Transverse colon (tissue), 4 donors: ENCODE measurements at regions not wholly inside any gene's neighbourhood (a gene's known extent, or its start where the extent isn't known, plus 50 kb on each side); places are given as distances from the start of the nearest gene placed in this dataset.

Experiments
- DNase-seq: peaks from one replicate; pipeline ENCODE4 v3.0.0-alpha.2; 2019
- H3K27ac ChIP-seq, 4 donors: fragments of 200-600 bp; sonication (generic); 2 replicates each; pipeline ENCODE4 v1.5.1; 2016 to 2018; ENCODE audit warnings: inconsistent platforms in 4 of 4
- H3K27me3 ChIP-seq: fragments of 200-600 bp; sonication (generic); 2 replicates; pipeline ENCODE4 v1.5.1; 2017; ENCODE audit warnings: inconsistent platforms
- H3K36me3 ChIP-seq, 4 donors: fragments of 200-600 bp; sonication (generic); 2 replicates each; pipeline ENCODE4 v1.5.1; 2017 to 2019; ENCODE audit warnings: inconsistent platforms in 4 of 4
- H3K4me1 ChIP-seq, 4 donors: fragments of 200-600 bp; sonication (generic); 2 replicates each; pipeline ENCODE4 v1.5.1; 2017 to 2020; ENCODE audit warnings: inconsistent platforms in 4 of 4
- H3K4me3 ChIP-seq, 4 donors: fragments of 200-600 bp; sonication (generic); 1 replicate in 1 of 4; 2 replicates in 3 of 4; pipeline versions ENCODE4 v1.5.1 to v1.6.1; 2017 to 2019; ENCODE audit warnings: inconsistent platforms in 4 of 4
- H3K9me3 ChIP-seq, 2 donors: fragments of 200-600 bp; sonication (generic); 2 replicates each; pipeline ENCODE4 v1.5.1; 2017 to 2019; ENCODE audit warnings: inconsistent platforms in 2 of 2
- CTCF ChIP-seq, 5 experiments: fragments of 200-600 bp in 3 of 5; fragments of 450-650 bp in 2 of 5; sonication (generic) in 3 of 5; IDR thresholded peaks; 1 replicate in 2 of 5; 2 replicates in 3 of 5; pipeline ENCODE4 v1.5.1; 2016 to 2017; ENCODE audit warnings: antibody characterized with exemption in 5 of 5, inconsistent platforms in 3 of 5, mild to moderate bottlenecking in 2 of 5, moderate library complexity in 1 of 5
- EP300 ChIP-seq: sonication (generic); formaldehyde crosslinking; IDR thresholded peaks from one replicate; pipeline ENCODE4 v1.6.1; 2017; ENCODE audit warnings: antibody characterized with exemption, low read depth
- POLR2A ChIP-seq: fragments of 450-650 bp; IDR thresholded peaks from one replicate; pipeline ENCODE4 v1.6.1; 2016; ENCODE audit warnings: antibody characterized with exemption, mild to moderate bottlenecking, moderate library complexity
- POLR2AphosphoS5 ChIP-seq, 3 donors: sonication (generic); formaldehyde crosslinking; IDR thresholded peaks; one replicate each; pipeline ENCODE4 v1.6.1; 2016; ENCODE audit warnings: antibody characterized with exemption in 3 of 3
- WGBS, 2 donors: methylation state at CpG; one replicate each; pipeline ENCODE4 v1.1.5; 2018; ENCODE audit warnings: low coverage in 1 of 2; 5-methylcytosine and 5-hydroxymethylcytosine counted together
- in situ Hi-C, 4 donors: fragments of 200-750 bp; cut with MboI; loops; one replicate each; pipeline versions ENCODE4 v1.15.0 to v1.15.1; 2017; ENCODE audit warnings: low sequenced_read_pairs in 3 of 4, low pct_ligation_motif_present in 1 of 4, low pct_unique_long_range_greater_than_20kb in 1 of 4
- intact Hi-C: fragments of 100-400 bp; cut with DNase I; formaldehyde crosslinking; loops from one replicate; pipeline ENCODE4 v1.15.1; 2023; ENCODE audit warnings: low total_unique reads

GRCh38 chr3:99108508-99108907 is 207.0 kb upstream of the DCBLD2 start:
- 40 to 41% methylated on average over 2 of the region's 2 CpGs for WGBS, 2 donors
- no peak overlapping the region for H3K27ac ChIP-seq

GRCh38 chr3:99094606-99095005 is 193.1 kb upstream of the DCBLD2 start:
- WGBS, 2 donors = 71 to 78% methylated on average over 2 of the region's 2 CpGs
- no peak for TF ChIP-seq POLR2AphosphoS5 (IDR thresholded peaks at IDR 0.05)
- TF ChIP-seq CTCF (IDR thresholded peaks at IDR 0.05) = no peak
- TF ChIP-seq POLR2A = no peak
- TF ChIP-seq EP300 = no peak
- no peak overlapping the region for H3K27ac ChIP-seq
- H3K9me3 ChIP-seq = no peaks in the 10 kb centered on the region
- H3K4me1 ChIP-seq = no peaks in the 10 kb centered on the region
- H3K27me3 ChIP-seq = no peaks in the 10 kb centered on the region
- H3K4me3 ChIP-seq = no peak overlapping the region
- in situ Hi-C loops = no loop called here
- intact Hi-C loops = loop anchor here (2.0 kb wide), 1 partner anchor 24 kb away; no protein-coding TSS in a partner anchor
- DNase-seq = no peak
- no peaks in the 10 kb centered on the region for H3K36me3 ChIP-seq

More at GRCh38 chr3:99108508-99108907, 207.0 kb upstream of the DCBLD2 start:
- no peaks in the 10 kb centered on the region for H3K36me3 ChIP-seq
- intact Hi-C loops = no loop called here
- no peak overlapping the region for H3K4me3 ChIP-seq
- TF ChIP-seq POLR2AphosphoS5 (IDR thresholded peaks at IDR 0.05) (no peak), EP300 (no peak), CTCF (IDR thresholded peaks at IDR 0.05) (no peak), POLR2A (no peak)
- DNase-seq = no peak
- in situ Hi-C loops = no loop called here
- H3K4me1 ChIP-seq = no peaks in the 10 kb centered on the region
- no peaks in the 10 kb centered on the region for H3K9me3 ChIP-seq
- H3K27me3 ChIP-seq = no peaks in the 10 kb centered on the region

GRCh38 chr3:99087277-99087676 is 185.8 kb upstream of the DCBLD2 start:
- no peak overlapping the region for H3K4me3 ChIP-seq
- no peak overlapping the region for H3K27ac ChIP-seq
- no peak for DNase-seq
- WGBS, 2 donors = 89 to 100% methylated on average over 2 of the region's 2 CpGs
- no peaks in the 10 kb centered on the region for H3K36me3 ChIP-seq
- no peaks in the 10 kb centered on the region for H3K27me3 ChIP-seq
- in situ Hi-C loops = no loop called here
- H3K4me1 ChIP-seq = no peaks in the 10 kb centered on the region
- no peak for TF ChIP-seq POLR2AphosphoS5 (IDR thresholded peaks at IDR 0.05)
- TF ChIP-seq CTCF (IDR thresholded peaks at IDR 0.05) = no peak
- no peak for TF ChIP-seq EP300
- TF ChIP-seq POLR2A = no peak
- intact Hi-C loops = no loop called here
- no peaks in the 10 kb centered on the region for H3K9me3 ChIP-seq

GRCh38 chr3:99084826-99085225 is 183.3 kb upstream of the DCBLD2 start:
- Histone ChIP-seq H3K4me3 (no peak overlapping the region), H3K27me3 (no peaks in the 10 kb centered on the region), H3K36me3 (no peaks in the 10 kb centered on the region), H3K9me3 (no peaks in the 10 kb centered on the region), H3K27ac (no peak overlapping the region), H3K4me1 (no peaks in the 10 kb centered on the region)
- WGBS, 2 donors = 48 to 56% methylated on average over 4 of the region's 4 CpGs
- TF ChIP-seq EP300 = no peak
- no peak for TF ChIP-seq POLR2A
- TF ChIP-seq CTCF (IDR thresholded peaks at IDR 0.05) = no peak
- TF ChIP-seq POLR2AphosphoS5 (IDR thresholded peaks at IDR 0.05) = no peak
- in situ Hi-C loops = no loop called here
- intact Hi-C loops = no loop called here
- no peak for DNase-seq
